ENCODE measurements at regions not wholly inside any gene's neighbourhood (a gene's known extent, or its start where the extent isn't known, plus 50 kb on each side); places are given as distances from the start of the nearest gene placed in this dataset.
"Not testable (repeated sequence)": the region's sequence is repeated elsewhere in the genome, so short reads cannot be mapped to it uniquely, and the experiment has no call there.

DNA sequence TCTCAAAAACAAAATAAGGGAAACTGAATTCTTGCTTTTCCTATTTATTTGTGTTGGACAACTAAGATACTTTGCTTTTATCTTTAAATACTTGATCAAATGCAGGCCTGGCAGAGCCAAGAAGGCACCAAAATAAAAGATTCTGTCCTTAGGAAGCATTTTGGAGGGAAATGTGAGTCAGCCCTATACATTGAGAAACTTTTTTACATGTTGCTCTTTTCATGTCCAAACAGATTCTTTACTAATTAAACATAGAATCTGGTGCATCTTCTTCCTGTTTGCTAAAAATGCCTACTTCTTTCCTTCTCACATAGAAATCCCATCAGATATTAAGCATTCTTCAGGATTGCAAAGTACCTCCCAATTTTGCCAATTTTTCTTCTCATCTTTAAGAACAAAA is 1160.4 kb downstream of the EFNA5 start:
- DNase-seq, result no peak

DNA sequence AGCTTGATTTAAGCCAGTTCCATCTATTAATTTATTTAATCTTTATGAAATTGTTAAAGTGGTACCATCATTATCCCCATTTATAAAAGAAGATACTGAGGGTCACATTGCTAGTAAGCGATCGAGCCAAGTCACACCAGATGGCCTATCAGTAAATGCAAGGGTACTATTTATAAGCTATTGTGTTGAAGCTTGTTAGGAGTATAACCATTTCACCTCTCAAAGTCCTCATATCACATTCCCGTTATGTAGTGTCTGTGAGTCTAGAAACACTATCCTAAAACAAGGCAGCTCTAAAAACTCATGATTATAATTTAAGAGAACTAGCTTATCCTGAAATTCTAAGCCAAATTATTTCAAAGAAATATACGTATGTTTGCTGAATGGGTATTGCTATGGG is 1161.8 kb downstream of the EFNA5 start:
- no peak for DNase-seq

DNA sequence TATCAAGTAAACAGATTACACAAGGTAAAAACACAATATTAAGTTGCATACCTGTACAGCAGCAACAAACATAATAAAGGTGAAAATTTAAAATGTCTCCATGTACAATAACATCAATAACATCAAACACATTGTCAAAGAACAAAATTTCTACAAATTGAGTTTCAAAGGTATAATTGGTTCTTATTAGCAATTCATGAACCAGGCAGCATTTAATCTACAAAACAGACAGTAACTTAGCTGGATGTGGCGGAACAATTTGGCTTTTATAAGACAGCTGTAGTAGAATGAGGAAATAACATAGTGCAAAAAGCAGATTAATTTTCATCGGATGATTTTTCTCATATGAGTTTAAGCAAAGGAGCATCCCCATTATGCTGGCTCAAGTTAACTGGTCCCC is 1176.8 kb downstream of the EFNA5 start:
- no peak for DNase-seq

DNA sequence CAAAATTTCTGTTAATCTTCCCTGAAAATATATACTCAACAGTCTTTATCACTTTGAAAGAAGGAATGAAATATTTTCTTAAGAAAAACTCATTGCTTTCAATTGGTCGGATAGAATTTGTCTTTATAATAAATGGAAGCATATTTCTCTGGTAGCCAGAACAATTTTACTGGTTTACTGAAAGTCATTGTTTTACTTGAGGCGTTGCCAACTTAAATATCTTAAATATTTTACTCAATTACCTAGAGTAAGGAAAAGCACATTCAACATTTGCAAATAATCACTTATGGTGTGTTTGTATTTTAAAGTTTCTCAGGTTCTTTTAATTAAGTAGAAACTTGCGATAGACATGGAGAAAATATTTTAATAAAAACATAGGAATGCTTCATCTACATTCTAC is 1181.7 kb downstream of the EFNA5 start:
- no peak for DNase-seq

DNA sequence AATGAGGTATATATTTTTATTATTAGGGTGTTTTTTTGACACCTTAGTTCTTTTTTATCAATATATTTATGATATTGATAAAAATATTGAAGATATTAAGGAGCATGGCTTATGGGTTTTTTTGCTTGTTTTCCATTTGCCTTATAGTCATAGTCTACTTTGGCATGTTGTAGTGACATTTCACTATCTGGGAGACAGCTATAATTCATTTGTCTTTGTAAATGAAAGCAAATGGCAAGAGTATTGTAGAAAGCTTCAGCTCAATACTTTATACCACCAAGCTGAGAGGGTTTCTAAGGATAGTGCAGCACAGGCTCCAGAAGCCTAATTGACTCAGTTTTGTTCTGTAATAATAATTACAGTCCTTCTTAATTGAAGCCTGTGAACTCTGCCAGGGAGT is 1182.3 kb downstream of the EFNA5 start:
- DNase-seq, result no peak

DNA sequence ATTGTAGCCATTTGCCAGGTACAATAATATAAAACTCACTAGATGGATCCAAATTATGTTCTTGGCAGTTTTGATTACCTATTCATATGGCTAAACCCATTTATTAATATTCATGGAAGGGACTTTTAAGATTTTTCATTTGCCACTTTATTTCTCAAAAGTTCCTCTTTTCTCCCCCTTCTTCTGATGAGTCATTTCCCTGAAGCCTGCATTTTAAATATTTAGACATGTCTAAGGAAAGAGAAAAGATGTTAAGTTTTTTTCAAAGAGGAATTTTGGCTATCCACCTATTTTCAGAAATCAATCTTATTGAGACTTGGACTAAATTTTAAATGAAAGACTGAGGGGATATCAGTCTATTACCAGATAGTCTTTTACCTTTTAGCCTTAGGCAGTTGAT is 1189.4 kb downstream of the EFNA5 start:
- no peak for DNase-seq

DNA sequence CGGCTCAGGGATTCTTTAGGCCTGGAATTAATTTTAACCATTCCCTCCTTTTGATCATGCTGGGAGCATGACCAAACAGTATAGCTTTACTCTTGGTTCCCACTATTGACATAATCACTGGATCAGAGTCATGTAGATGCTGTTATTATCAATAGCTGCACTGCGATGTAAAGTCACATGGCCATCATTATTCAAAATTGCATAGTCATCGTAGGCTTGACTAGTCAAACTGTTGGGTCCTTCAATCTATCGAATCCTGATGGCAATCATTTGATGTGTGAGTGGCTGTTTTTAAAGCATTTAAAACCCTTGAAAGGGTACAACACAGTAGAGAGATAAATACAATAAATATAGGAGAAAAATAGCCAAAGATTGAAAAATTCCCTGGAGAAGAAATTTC is 1194.1 kb downstream of the EFNA5 start:
- no peak for DNase-seq

DNA sequence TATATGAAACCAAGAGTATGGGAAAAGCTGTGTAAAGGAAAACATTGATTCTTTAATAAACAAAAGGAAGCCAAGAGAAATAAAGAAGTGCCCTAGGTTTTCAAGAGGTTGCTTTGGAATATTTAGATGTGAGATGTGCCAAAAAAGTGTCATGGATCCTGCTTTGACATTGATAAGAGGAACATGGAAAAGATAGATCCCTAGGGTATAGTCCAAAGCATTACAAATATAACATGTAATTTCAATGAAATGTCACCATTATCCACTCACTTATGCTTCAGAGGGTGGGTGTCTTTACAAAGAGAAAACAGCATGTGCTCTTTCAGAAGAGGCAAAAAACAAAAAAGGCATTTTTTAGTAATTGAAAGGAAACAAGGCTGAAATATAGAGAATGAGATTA is 1196.7 kb downstream of the EFNA5 start:
- no peak for DNase-seq

DNA sequence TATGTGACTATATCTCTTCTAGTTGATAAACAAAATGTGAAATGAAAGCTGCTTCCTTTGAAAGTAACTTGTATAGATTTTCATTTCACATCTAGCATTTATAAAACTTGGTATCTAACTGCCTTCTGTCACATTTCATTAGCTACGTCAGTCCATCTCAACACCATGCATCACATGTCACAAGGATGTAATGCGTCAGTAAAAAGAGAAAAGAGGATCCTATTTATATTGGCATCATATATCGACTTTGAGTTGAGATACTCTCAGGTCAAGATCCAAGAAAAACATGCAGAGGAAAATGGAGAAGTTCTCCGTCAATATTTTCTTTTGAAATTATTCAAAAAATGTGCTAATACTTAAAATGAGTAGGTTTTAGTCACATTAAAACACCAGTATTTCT is 1211.2 kb downstream of the EFNA5 start:
- DNase-seq, result no peak

DNA sequence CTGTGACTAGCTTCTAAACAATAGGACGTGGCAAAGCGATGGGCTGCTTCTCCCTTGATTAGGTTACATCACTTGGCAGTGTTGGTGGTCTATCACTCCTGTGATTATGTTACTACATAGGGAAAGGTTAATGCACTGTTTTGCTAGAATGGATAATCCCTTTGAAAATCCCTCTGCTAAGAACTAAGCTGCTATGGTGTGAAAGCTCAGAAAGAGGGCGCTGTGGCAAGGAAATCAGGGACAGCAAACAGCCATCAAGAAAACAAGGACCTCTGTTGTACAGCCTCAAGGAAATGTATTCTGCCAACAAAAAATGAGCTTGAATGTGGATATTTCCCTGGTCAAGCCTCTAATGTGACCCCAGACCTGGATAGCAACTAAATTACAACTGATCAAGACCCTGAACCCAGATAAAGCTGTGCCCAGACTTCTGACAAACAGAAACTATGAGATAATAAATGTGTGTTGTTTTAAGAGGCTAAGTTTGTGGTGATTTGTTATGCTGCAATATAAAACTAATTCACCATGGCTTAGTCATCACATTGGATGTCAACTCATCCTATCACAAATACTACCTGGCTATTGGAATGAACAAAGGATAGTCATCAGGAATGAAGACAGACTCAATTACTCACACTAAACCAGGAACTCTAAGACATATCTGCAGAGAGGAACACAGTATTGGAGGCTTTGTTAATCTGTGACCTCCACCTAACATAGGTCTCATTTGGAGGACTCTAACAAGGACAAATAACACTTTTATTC is 1215.9 kb downstream of the EFNA5 start:
- DNase-seq, result no peak

DNA sequence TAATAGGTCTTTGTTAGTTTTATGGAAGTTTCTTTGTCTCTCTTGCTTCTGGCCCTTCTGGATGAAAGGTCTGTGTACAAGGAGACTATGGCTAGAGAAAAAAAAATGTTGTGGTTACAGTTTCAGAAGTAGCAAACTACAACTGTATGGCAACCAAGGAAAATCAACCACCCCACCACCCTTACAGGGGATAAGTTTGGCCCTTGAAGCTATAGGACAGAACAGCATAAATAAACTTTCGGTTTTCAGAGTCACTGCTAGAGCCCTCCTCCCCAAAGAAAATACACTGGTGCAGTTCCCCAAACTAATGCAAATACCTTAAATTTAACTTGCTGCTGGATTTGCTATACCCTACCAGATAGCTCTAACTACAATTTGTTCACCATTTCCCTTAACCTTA is 1216.7 kb downstream of the EFNA5 start:
- DNase-seq, result no peak

DNA sequence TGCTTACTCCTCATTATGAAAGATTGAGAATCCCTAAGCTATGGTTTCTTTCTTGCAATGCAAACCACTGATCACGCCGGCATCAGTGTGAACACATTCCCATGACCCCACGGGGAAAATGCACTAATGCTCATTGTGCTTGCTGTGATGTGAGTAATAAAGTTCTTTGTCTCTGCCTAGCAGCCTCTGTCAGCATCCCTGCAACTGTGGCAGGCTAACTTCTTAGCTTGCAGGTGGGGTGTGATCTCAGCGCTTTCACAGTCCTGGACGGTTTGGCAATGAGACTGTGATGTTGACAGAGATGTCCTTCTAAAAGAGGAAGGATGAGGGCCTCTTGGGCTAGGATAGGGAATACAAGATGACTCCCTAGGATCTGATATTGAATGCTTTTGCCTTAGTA is 1218.7 kb downstream of the EFNA5 start:
- no peak for DNase-seq

DNA sequence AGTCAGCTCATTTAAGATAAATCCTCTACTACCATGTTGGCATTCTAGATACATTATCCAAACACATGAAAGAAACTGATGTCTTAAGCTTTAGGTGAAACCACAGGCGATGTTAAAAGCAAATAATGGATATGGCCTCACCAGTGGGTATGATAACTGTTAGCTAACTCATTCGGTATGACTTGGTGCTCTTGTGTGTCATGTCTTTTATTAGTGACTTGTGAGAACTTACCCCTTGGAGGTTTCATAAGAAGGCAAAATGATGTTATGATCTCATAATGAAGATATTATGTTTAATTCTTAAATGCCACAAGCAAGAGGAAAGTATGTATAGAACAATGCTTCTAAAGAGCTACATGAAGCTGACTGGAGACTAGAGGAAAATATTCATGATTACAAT is 1227.0 kb downstream of the EFNA5 start:
- no peak for DNase-seq

DNA sequence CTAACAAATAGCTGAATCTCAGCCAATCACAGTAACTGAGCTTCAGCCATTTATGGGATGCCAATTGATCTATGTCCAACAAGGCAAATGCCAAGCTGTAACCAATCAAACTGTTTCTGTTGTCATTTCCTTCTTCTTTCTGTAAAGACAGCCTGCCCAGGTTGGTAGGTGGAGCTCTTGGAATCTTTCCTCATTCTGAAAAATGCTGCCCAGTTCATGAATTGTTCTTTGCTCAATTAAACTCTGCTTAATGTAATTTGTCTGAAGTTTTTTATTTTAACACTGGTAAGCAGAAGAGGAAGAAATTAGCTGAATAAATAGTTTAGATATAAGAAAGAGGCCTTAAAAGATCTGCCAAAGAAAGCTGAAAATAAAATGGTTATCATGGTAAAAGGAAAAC is 1235.6 kb downstream of the EFNA5 start:
- no peak for DNase-seq

DNA sequence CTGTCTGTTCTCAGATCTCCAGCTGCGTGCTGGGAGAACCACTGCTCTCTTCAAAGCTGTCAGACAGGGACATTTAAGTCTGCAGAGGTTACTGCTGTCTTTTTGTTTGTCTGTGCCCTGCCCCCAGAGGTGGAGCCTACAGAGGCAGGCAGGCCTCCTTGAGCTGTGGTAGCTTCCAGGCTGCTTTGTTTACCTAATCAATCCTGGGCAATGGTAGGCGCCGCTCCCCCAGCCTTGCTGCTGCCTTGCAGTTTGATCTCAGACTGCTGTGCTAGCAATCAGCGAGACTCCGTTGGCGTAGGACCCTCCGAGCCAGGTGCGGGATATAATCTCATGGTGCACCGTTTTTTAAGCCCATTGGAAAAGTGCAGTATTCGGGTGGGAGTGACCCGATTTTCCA is 1240.0 kb downstream of the EFNA5 start:
- DNase-seq, result not testable (repeated sequence)

DNA sequence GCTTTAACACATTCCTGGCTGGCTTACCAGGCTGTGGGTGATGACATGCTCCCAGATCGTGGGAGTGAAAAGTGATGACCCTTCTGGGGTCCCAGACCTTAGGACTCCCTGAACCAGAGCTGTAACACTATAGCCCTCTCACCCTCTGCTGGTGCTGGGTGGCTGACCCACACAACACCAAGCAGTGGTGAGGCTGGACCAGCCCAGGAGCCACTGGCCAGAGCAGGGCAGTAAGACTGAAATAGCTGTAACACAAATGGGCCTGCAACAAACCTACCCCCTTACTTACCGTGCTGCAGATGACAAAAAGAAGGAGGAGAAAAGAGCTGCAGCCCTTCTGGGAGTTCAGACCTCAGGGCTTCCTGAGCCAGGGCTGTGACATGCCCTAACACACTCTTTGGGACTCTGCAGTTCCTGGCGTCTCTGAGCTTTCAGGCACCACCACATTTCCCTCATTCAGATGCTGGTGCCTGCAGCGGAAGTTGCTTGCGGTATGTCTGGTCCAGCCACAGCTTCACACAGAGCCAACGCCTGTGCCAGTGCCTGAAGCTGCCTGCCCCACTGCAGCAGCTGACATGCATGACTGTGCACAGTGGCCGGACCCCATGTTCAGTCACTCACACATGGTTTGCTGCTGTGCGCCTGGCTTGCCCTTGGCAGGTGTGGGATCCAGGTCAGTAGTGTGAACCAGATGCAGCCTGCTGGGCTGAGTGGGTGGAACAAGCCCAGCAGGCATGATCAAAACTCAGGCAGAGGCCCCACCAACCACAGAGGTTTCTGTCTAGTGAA is 1247.4 kb downstream of the EFNA5 start:
- no peak for DNase-seq

DNA sequence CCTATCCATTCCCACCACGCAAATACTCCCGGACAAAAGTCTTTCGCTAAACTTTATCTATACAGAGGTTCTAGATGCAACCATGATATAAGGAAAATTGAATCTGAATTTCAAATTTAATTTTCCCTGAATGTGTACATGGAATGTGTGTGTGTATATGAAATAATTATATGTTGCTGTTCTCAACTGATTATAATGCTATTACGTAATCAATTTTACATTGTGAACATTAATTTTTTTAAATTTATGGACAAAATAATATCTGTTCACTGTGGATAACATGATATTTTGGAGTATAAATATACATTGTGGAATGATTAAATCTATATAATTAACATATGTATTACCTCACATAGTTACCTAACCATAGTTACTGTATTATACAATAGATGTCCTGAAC is 1250.6 kb downstream of the EFNA5 start:
- no peak for DNase-seq

DNA sequence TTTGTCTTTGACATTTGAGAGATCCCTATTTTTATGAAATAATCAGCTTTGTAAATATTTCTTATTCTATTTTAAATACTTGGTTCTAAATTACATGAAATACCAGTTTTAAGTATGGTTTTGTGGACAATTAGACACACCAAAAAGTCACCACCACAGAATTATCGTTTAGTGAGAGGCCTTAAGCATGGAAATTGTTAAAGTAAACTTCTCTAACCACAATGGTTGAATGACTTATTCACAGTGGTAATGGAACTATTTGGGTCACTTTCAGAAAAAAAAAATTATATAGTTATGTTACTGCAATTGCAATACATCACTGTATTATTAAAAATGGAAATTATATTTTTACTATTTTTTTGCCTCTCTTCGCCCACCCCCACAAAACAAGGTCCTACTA is 1252.5 kb downstream of the EFNA5 start:
- DNase-seq, result no peak

DNA sequence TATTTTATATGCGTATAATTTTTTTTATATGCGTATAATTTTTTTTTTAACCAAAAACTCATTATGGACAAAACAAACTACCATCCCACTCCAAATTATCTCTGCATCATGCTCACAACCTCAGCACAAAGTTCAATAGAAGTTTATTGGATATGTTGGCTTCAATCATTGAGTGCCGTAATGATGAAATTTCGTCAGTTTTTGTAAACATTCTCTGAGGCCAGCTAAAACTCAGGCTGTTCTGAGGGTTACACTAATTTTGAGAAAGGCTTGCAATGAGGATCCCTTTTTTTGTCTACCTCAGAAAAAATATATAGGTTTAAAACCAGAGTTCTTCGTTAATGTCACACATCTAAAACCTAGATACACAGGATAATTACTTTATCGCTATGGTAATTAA is 1253.2 kb downstream of the EFNA5 start:
- no peak for DNase-seq

DNA sequence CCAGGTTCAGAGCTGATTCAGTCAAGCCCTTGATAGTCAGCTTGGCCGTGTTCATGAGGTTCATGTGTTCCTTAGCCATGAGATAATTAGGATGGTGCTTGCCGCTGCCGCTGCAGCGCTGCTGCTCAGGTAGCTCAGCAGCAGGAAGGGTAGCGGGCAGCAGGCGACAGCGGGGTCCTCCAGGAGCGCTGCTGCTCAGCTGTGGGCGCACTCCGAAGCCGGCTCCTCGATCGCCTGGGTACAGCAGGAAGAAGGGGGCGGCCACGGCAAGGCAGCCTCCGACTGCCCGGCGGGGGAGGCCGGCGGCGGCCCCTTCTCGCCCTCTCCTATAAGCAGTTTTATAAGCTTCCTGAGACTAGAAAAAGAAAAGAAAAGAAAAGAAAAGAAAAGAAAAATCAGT is 1253.6 kb downstream of the EFNA5 start:
- no peak for DNase-seq

DNA sequence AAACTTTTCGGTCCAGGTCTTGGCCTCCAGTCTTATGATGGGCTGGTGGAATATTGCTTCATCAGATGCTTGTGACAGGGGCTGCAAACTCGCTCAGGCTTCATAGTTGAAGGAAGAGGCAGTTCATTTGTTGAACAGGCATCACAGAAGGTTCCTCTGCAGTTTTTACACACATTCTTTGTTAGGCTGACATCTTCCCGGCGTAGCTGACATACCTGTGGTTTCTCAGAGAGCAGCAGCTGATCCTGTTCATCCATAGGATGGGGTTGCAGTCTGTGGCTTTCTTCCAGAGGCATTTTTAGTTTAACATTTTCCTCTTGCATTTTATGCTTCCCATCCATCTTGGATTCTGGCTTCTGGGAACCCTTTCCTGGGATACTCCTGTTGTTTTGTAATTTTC is 1255.2 kb downstream of the EFNA5 start:
- DNase-seq, result no peak

DNA sequence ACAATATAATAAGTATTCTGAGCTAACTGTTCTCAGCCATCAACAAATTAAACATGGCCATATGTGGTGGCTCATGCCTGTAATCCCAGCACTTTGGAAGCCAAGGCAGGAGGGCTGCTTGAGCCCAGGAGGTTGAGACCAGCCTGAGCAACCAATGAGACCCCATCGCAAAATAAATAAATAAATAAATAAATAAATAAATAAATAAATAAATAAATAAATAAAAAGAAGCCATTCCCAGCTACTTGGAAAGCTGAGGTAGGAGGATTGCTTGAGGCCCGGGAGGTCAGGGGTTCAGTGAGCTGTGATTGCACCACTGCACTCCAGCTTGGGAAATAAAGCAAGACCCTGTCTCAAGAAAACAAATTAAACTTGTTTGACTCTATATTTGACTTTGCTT is 1256.4 kb downstream of the EFNA5 start:
- no peak for DNase-seq

DNA sequence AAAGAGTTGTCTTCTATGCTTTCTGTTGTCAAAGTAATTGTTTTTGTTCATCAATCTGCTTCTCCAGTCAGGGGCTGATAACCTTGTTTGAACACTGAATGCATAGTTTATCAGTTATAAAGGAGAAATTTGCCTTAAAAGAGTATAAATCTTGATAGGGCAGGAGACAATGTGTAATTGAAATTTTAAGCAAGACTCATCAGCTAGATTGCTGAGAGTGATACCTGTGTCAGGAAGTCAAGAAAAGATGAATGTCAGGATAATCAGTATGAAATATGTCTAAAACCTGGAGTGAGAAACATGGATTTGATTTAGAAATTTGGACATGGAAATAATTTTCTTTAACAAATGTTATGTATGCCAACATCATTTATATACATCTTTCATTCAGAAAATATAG is 1258.1 kb downstream of the EFNA5 start:
- DNase-seq, result no peak

DNA sequence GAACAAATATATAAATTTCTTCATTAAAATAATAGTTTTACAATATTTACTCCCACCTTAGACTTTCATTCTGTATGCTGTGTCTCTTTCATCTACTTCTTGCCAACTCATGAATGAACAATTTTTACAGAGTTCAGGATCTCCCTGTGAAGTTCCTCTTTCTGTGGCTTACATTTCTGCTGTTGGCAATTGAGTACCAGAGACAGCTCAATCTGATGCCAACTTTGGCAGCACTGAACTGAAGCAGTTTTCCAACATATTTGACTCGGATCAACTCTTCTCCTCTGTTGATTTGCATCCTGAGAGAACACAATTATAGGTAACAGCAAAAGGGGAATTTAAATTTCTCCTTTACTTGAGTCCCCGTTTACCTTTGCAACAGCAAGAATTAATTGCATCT is 1262.2 kb downstream of the EFNA5 start:
- no peak for DNase-seq

DNA sequence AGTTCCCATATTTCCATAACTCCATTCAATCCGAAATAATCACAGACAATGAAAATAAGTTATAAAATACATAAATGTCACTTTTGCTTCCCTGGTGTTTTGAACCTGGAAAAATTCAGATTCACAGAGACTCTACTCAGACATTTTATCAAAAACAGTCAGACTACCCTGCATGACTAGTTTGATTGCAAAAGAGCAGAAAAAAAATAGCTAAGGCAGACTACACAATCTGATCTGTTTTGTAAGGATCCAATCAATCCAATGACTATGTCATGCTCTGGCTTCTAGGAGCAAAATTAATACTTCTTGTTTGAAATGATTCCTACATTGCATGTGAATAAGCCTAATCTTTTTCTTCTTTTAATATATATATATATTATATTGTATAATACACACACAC is 1262.6 kb downstream of the EFNA5 start:
- no peak for DNase-seq

Data from stimulated activated CD4-positive, alpha-beta T cell treated with anti-CD3 and anti-CD28 coated beads, Interleukin-2, amount 100 ng/mL, for 24 hours (primary cell).